T-helper 2 cell treated with Interferon-gamma antibody and Interleukin-4, amounts not matched to agents 5 μg/mL and 100 μg/mL, for 36 hours (primary cell): ENCODE measurements at regions not wholly inside any gene's neighbourhood (a gene's known extent, or its start where the extent isn't known, plus 50 kb on each side); places are given as distances from the start of the nearest gene placed in this dataset.
"Not testable (repeated sequence)": the region's sequence is repeated elsewhere in the genome, so short reads cannot be mapped to it uniquely, and the experiment has no call there.

Experiments
- DNase-seq: peaks from one replicate; pipeline ENCODE4 v3.0.0; 2021; ENCODE audit warnings: low spot score
- H3K27ac Mint-ChIP-seq: one replicate; pipeline ENCODE4 v1.8.0; 2021; ENCODE audit warnings: mild to moderate bottlenecking, mixed read lengths
- H3K27me3 Mint-ChIP-seq: one replicate; pipeline ENCODE4 v1.8.0; 2021; ENCODE audit warnings: low read depth, mixed read lengths
- H3K36me3 Mint-ChIP-seq: one replicate; pipeline ENCODE4 v1.8.0; 2021; ENCODE audit warnings: low read depth, mixed read lengths
- H3K4me1 Mint-ChIP-seq: one replicate; pipeline ENCODE4 v1.8.0; 2021; ENCODE audit warnings: low read depth, mixed read lengths
- H3K4me3 Mint-ChIP-seq: one replicate; pipeline ENCODE4 v1.8.0; 2022; ENCODE audit warnings: mild to moderate bottlenecking, moderate library complexity, mixed read lengths
- H3K9me3 Mint-ChIP-seq: one replicate; pipeline ENCODE4 v1.8.0; 2021; ENCODE audit warnings: mixed read lengths

- not testable (repeated sequence) for H3K9me3 Mint-ChIP-seq, H3K27ac Mint-ChIP-seq, H3K27me3 Mint-ChIP-seq, H3K36me3 Mint-ChIP-seq, H3K4me3 Mint-ChIP-seq, H3K4me1 Mint-ChIP-seq, DNase-seq
Observed at GRCh38 chr7:159303510-159303909, 158.8 kb upstream of the VIPR2 start.

- Mint-ChIP-seq H3K27me3 (peaks cover 7% of the 10 kb centered on the region), H3K9me3 (peaks cover 8% of the 10 kb centered on the region), H3K27ac (no peak overlapping the region), H3K36me3 (no peaks in the 10 kb centered on the region), H3K4me3 (no peak overlapping the region), H3K4me1 (no peaks in the 10 kb centered on the region)
- DNase-seq, result no peak
Observed at GRCh38 chr7:159296093-159296681, 151.5 kb upstream of the VIPR2 start.

GRCh38 chr7:159286487-159286886 lies 141.8 kb upstream of the VIPR2 start:
- not testable (repeated sequence) for H3K4me3 Mint-ChIP-seq, H3K4me1 Mint-ChIP-seq, H3K36me3 Mint-ChIP-seq, H3K27ac Mint-ChIP-seq, DNase-seq, H3K27me3 Mint-ChIP-seq
- peaks cover 24% of the 10 kb centered on the region for H3K9me3 Mint-ChIP-seq

- Mint-ChIP-seq H3K4me1 (no peaks in the 10 kb centered on the region), H3K27me3 (no peaks in the 10 kb centered on the region), H3K4me3 (no peak overlapping the region), H3K36me3 (no peaks in the 10 kb centered on the region), H3K27ac (no peak overlapping the region), H3K9me3 (peaks cover 19% of the 10 kb centered on the region)
- no peak for DNase-seq
Observed at GRCh38 chr7:159281573-159281972, 136.9 kb upstream of the VIPR2 start.

- Mint-ChIP-seq H3K27ac (no peak overlapping the region), H3K9me3 (peaks cover 21% of the 10 kb centered on the region), H3K27me3 (no peaks in the 10 kb centered on the region), H3K4me1 (no peaks in the 10 kb centered on the region), H3K4me3 (no peak overlapping the region), H3K36me3 (no peaks in the 10 kb centered on the region)
- no peak for DNase-seq
Observed at GRCh38 chr7:159280008-159280407, 135.3 kb upstream of the VIPR2 start.

GRCh38 chr7:159272739-159273138 lies 128.1 kb upstream of the VIPR2 start:
- H3K4me1 Mint-ChIP-seq, result no peaks in the 10 kb centered on the region
- no peak overlapping the region for H3K27ac Mint-ChIP-seq
- no peak overlapping the region for H3K4me3 Mint-ChIP-seq
- H3K9me3 Mint-ChIP-seq, result peaks cover 45% of the 10 kb centered on the region
- H3K27me3 Mint-ChIP-seq, result no peaks in the 10 kb centered on the region
- H3K36me3 Mint-ChIP-seq, result no peaks in the 10 kb centered on the region
- DNase-seq, result no peak

GRCh38 chr7:159271781-159272180 lies 127.1 kb upstream of the VIPR2 start:
- no peaks in the 10 kb centered on the region for H3K4me1 Mint-ChIP-seq

GRCh38 chr7:159269745-159270144 lies 125.1 kb upstream of the VIPR2 start:
- Mint-ChIP-seq H3K4me1 (no peaks in the 10 kb centered on the region), H3K9me3 (peaks cover 24% of the 10 kb centered on the region), H3K4me3 (no peak overlapping the region), H3K27ac (no peak overlapping the region), H3K27me3 (no peaks in the 10 kb centered on the region), H3K36me3 (no peaks in the 10 kb centered on the region)
- DNase-seq, result no peak

More at GRCh38 chr7:159271781-159272180, 127.1 kb upstream of the VIPR2 start:
- Mint-ChIP-seq H3K9me3 (peaks cover 41% of the 10 kb centered on the region), H3K27ac (no peak overlapping the region), H3K36me3 (no peaks in the 10 kb centered on the region), H3K4me3 (no peak overlapping the region), H3K27me3 (no peaks in the 10 kb centered on the region)
- no peak for DNase-seq

GRCh38 chr7:159263430-159263829 lies 118.8 kb upstream of the VIPR2 start:
- Mint-ChIP-seq H3K27me3 (peaks cover 14% of the 10 kb centered on the region), H3K27ac (no peak overlapping the region), H3K4me3 (no peak overlapping the region), H3K4me1 (no peaks in the 10 kb centered on the region), H3K36me3 (no peaks in the 10 kb centered on the region), H3K9me3 (peaks cover 12% of the 10 kb centered on the region)
- no peak for DNase-seq

GRCh38 chr7:159253657-159254056 lies 109.0 kb upstream of the VIPR2 start:
- no peak overlapping the region for H3K27ac Mint-ChIP-seq
- H3K9me3 Mint-ChIP-seq, result no peaks in the 10 kb centered on the region
- H3K27me3 Mint-ChIP-seq, result peaks cover 17% of the 10 kb centered on the region
- DNase-seq, result no peak
- no peak overlapping the region for H3K4me3 Mint-ChIP-seq
- no peaks in the 10 kb centered on the region for H3K4me1 Mint-ChIP-seq
- H3K36me3 Mint-ChIP-seq, result no peaks in the 10 kb centered on the region

- Mint-ChIP-seq H3K36me3 (no peaks in the 10 kb centered on the region), H3K4me3 (no peak overlapping the region), H3K27ac (no peak overlapping the region), H3K9me3 (no peaks in the 10 kb centered on the region), H3K27me3 (peaks cover 27% of the 10 kb centered on the region), H3K4me1 (no peaks in the 10 kb centered on the region)
- no peak for DNase-seq
Observed at GRCh38 chr7:159250471-159250870, 105.8 kb upstream of the VIPR2 start.

- H3K27ac Mint-ChIP-seq, result no peak overlapping the region
- DNase-seq, result no peak
- no peak overlapping the region for H3K4me3 Mint-ChIP-seq
- H3K4me1 Mint-ChIP-seq, result no peaks in the 10 kb centered on the region
- peaks cover 30% of the 10 kb centered on the region for H3K27me3 Mint-ChIP-seq
- H3K36me3 Mint-ChIP-seq, result no peaks in the 10 kb centered on the region
- no peaks in the 10 kb centered on the region for H3K9me3 Mint-ChIP-seq
Observed at GRCh38 chr7:159249671-159250070, 105.0 kb upstream of the VIPR2 start.

- H3K4me1 Mint-ChIP-seq, result no peaks in the 10 kb centered on the region
- no peak overlapping the region for H3K27ac Mint-ChIP-seq
- no peak overlapping the region for H3K4me3 Mint-ChIP-seq
- no peak for DNase-seq
- peaks cover 34% of the 10 kb centered on the region for H3K27me3 Mint-ChIP-seq
- no peaks in the 10 kb centered on the region for H3K36me3 Mint-ChIP-seq
- no peaks in the 10 kb centered on the region for H3K9me3 Mint-ChIP-seq
Observed at GRCh38 chr7:159247910-159248309, 103.2 kb upstream of the VIPR2 start.

GRCh38 chr7:159246702-159247480 lies 102.2 kb upstream of the VIPR2 start:
- Mint-ChIP-seq H3K36me3 (no peaks in the 10 kb centered on the region), H3K27ac (no peak overlapping the region), H3K27me3 (peaks cover 32% of the 10 kb centered on the region), H3K4me1 (no peaks in the 10 kb centered on the region), H3K4me3 (no peak overlapping the region), H3K9me3 (no peaks in the 10 kb centered on the region)
- DNase-seq, result no peak

GRCh38 chr7:159240962-159241361 lies 96.3 kb upstream of the VIPR2 start:
- Mint-ChIP-seq H3K9me3 (no peaks in the 10 kb centered on the region), H3K27me3 (peaks cover 38% of the 10 kb centered on the region), H3K4me3 (no peak overlapping the region), H3K27ac (no peak overlapping the region), H3K4me1 (no peaks in the 10 kb centered on the region), H3K36me3 (no peaks in the 10 kb centered on the region)
- DNase-seq, result no peak
